ENCODE measurements at regions not wholly inside any gene's neighbourhood (a gene's known extent, or its start where the extent isn't known, plus 50 kb on each side); places are given as distances from the start of the nearest gene placed in this dataset.

GRCh38 chr4:182103614-182104319 is 139.4 kb upstream of the TENM3 start:
- DNase-seq (ENCODE audit: low spot score), result no peak

- no peak for DNase-seq (ENCODE audit: low spot score)
Measured at GRCh38 chr4:182105416-182105815, 137.8 kb upstream of the TENM3 start.

DNA sequence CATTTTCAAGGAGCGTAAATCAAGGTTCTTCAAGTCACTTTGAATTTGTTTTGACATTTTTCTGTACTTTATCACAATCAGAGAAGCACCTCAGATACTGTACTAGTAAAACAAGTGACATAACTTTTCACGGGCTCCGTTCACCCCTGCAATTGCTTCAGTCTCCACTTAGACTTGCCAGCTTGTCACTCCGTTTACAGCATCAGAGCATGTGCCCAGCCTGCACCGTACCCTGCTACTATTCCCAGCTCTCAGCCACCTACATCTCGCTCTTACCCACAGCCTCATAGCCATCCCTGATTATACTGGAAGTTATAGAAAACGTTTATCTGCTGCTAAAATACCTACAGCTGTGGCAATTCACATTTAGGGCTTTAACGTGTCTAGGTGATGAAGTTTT is 135.3 kb upstream of the TENM3 start:
- DNase-seq (ENCODE audit: low spot score), result no peak

DNA sequence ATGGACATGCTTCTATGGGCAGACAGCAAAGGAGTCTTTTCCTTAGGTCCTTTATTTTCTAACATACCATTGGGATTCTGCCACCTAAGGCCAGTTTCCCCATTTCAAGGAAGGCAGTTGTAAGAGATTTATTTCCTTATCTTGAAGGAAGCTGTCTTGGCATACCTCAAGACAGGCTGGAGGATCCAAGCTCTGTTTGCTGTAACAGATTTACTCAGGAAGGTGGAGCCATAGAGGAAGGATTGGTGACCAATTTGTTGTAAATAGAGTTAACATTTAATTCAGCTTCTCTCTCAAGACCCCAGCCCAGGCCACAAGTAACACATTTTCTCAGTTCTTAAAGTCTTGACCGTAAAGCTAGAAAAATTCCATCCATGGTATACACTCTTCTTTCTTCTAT is 131.6 kb upstream of the TENM3 start:
- DNase-seq (ENCODE audit: low spot score), result no peak

DNA sequence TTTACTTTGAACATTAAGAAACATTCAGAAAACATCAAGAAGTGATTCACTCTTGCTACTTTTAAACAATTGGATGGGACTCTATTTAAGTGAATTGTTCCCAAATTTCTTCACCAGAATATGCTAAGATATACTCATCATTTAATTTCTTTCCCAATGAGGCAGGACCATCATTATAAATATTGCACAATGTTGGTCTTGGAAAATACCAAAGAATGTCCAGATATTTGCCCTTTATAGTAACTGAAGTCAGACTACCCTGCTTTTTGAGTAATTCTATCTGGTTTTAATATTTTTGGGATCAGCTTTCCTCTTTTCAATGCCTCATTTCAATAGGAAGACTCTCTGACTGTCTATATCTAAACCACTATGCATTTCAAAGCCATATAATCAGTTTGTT is 129.4 kb upstream of the TENM3 start:
- DNase-seq (ENCODE audit: low spot score), result no peak

- no peak for DNase-seq (ENCODE audit: low spot score)
Measured at GRCh38 chr4:182124359-182124758, 118.8 kb upstream of the TENM3 start.

GRCh38 chr4:182126096-182126495 is 117.1 kb upstream of the TENM3 start:
- DNase-seq (ENCODE audit: low spot score), result no peak

DNA sequence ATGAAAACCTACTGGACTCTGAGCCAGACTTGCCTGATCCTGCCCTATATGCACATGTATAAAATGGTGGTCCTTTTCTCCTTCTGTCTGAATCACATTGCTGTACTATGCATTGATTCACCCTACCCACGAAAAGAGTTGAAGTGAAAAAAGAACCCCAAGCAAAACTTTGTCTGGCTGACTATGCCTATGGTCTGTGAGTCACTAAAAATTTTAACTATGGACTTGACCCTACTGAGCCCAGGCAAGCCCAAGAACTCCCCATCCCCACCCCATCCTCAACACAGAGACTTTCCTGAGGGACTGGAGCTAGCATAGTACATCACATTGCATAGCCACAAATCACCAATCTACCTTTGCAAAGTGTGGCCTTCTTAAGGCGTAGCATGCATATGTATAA is 116.6 kb upstream of the TENM3 start:
- DNase-seq (ENCODE audit: low spot score), result no peak

DNA sequence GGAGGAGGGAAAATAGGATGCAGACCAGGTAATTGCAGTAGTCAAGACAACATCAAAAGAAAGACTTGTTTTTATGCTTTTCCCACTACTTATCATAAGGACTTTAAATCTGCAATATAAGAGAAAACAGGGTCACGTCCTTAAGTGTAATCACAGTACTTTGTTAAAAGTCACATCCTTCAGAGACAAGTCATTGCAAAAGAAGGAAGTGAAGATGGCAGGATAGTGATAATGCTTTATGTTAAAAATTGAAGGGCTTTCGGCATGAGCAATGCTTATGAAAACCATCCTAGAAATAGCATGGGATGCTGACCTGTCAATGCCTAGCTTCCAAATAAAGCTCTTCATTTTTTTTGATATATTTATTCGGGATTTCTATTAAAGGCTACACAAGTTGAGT is 110.2 kb upstream of the TENM3 start:
- DNase-seq (ENCODE audit: low spot score), result no peak

DNA sequence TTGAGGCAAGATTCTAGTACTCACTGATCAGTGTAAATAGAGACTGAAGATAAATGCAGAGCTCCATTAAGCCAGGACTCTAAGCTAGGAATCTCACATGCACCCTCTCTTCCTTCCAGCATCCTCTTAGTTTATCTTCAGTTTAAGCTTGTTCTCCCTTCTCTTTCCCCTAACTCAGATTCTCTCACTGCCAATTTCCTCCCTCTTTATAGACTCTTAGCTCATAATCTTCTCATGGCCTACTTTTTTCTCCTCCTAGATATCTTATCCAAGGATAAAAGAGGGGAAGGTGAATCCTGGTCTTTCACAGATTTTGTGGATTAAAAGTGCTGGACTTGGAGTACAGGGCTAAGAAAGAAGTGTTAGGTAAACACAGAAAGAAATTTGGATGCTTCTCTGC is 108.9 kb upstream of the TENM3 start:
- no peak for DNase-seq (ENCODE audit: low spot score)

DNA sequence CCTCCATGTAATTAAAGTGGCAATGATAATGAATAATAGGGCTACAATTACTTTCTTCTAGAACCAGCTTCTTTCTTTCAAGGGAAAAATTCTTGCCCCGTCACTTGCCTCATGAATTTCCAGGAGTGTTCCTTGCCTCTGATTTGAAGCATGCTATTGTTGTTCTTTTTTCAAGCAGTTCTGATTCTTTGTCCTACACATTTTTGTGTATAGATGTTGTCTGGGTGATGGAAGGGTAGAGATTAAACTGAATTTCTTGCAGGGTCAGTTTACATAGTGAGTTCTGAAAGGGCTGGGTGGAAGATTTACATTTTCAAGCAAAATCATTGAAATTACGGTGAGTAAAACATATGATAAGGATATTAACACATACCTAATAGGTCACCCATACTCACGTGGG is 107.0 kb upstream of the TENM3 start:
- no peak for DNase-seq (ENCODE audit: low spot score)

- no peak for DNase-seq (ENCODE audit: low spot score)
Measured at GRCh38 chr4:182137343-182137742, 105.9 kb upstream of the TENM3 start.

GRCh38 chr4:182139491-182139890 is 103.7 kb upstream of the TENM3 start:
- no peak for DNase-seq (ENCODE audit: low spot score)

DNA sequence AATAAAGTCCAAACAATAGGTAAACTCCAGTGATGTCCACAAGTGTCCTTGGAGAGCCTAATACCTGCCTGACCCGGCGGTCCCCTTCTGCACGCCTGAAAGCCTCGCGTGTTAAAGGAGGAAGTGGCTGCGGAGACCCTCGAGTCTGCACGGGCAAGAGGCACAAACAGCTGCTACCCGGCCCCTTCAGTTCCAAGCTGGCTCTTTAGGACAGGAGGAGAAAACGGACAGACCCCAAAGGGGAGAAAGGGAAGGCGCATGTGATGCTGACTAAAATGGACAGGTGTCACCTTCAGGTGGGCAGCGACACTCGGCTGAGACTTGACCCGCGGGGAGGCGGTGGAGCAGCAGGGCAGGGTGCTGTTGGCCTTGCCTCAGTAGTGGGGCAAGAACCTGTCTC is 102.7 kb upstream of the TENM3 start:
- DNase-seq (ENCODE audit: low spot score), result no peak

DNA sequence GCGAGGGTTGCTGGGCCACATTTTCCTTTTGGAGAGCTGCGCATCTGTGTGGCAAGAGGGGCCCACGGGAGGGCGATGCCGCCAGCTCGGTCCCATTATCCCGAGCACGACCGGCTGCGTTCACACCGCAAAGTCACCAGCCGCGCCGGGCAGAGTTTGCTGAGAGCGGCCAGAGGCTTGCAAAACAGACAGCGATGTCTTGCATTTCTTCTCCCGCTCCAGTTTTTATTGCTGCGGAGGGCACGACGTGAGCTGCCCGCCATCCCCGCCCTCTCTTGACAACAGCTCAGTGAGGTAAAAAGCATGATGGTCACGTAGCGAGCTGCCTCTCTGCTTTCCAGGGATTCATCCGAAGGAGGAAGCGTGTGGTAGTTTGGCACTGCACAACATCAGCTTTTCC is 102.1 kb upstream of the TENM3 start:
- DNase-seq (ENCODE audit: low spot score), result no peak

DNA sequence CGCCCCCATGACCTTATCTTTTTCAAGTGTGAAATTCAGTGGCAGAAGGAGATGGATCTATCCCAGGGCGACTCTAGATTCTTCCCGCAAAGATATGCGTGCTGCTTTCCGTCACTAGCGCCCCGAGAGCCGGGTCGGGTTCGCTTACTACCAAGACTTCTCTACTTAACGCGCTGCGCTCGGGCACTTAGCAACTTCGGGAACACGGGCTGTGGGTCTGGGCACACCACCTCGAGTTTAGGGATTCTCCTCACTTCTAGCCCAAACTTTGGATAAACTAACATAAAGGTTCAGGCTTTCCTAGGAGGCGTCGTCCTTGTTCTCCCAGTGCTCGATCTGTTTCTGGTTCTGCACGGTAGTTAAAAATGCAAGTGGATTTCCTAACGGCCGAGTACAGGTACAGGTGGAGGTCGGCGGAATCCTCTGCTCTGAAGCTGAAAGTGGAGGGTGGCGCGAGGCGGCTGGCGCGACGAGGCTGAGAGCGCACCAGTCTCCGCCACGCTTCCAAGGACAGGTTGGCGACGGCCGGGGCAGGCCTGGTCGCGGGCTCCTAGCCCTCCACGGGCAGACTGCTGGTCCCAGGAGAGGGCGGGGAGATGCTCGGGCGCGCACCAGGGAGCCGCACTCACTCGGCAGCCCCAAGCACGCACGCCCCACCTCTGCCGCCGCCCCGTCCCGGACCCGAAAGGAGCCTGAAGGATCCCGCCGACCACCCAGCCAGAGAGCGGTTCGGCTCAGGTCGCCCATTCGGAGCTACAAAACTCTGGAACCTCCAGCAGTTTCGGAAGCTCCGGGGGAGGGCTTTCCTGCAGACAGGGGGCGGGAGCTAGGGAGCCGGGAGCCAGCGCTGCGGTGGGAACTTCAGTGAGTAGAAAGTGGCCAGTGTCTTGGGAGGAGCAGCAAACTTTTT is 100.8 kb upstream of the TENM3 start:
- DNase-seq (ENCODE audit: low spot score), result no peak

DNA sequence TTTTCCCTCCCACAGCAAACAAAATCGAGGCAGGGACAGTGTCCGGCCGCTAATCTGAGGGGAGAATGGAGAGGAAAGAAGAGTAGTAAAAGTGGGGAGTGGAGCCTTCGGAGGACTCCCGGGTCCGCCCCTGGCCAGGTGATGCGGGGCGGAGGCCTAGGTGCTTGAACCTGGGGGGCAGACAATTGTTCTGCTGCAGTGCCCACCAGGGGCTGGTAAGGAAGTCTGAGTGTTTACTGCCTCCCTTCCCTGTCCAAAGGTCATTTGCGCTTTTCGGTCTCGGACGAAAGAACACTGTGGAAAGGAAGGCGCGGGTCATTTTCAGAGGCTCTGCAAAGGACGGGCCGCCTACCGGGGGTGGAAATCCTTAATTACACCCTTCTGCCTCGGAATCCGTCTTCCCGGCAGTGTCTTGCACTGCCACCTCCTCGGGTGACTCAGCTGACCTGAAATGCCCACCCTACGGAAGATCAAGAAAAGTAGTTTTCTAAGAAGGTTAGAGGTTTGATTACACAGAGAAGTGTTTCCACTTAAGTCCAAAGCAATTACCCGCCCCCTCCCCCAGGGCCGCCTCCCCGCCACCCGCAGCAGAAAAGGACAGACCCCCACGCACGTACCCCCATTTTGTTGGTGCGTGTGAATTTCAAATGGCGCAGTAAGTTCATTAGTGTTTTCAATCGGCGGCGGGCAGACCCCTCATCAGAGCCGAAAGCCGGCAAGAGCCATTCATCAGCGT is 99.9 kb upstream of the TENM3 start:
- no peak for DNase-seq (ENCODE audit: low spot score)

- DNase-seq (ENCODE audit: low spot score), result peak; percentile 77
Measured at GRCh38 chr4:182143822-182144625, 99.2 kb upstream of the TENM3 start.

DNA sequence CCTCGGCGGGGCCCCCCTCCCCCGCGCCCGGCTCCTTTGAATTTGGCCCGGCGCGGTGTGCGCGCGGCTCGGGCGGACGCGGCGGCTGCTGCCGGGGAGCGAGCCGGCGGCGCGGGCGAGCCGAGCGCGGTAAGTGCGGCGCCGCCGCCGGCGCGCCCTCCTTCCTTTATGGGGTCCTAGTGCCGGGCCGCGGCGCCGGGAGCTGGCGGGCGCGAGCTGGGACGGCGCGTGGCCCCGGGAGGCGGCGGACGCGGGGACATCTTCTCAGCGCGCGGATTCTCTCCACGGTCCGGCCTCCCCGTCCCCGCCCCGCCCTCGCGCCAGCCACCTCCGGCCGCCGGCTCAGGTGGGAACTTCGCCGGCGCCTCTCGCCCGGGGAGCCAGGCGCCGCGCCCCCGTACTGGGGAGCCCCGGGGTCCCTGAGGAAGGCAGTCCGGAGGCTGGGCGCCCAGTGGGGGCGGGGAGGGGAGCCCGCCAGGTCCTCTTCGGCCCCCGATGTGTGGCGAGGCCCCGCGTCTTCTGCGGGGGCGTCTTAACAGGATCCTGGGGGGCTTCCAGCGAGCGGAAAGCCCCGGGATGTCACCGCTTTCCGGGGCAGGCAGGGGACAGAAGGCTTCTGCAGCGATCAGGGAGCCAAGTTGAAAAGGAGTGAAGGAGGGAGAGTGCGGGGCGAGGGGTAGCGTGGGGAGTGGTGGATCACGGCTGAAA is 98.4 kb upstream of the TENM3 start:
- peak; percentile 20 for DNase-seq (ENCODE audit: low spot score)

DNA sequence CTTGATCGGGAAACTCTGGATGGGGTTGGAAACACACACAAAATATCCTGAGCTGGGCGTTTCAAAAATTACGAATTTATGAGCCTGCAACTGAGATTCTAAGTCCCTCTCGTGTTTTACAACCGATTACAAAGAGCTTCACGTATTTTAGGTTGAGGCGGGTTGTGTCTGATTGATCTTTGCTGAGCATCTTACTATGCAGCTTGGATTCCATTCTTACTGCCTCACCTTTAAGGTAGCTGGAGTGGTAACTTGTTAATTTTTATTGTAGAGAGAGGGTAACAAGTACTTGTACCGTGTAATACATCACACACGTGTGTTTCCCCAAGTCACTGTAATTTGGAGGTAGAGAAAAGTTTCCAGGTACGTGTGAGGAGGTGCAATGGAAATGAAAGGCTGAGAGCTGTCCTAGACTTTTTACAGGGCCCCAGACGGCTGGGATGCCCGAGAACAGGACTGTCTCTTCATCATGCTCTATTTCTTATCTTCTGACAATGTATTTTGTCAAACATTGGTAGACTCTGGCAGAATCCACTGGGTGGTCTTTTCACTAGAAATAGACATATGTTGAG is 97.8 kb upstream of the TENM3 start:
- peak; percentile 17 for DNase-seq (ENCODE audit: low spot score)

- DNase-seq (ENCODE audit: low spot score), result no peak
Measured at GRCh38 chr4:182147391-182147790, 95.8 kb upstream of the TENM3 start.
